ENCODE measurements at regions not wholly inside any gene's neighbourhood (a gene's known extent, or its start where the extent isn't known, plus 50 kb on each side); places are given as distances from the start of the nearest gene placed in this dataset.

DNA sequence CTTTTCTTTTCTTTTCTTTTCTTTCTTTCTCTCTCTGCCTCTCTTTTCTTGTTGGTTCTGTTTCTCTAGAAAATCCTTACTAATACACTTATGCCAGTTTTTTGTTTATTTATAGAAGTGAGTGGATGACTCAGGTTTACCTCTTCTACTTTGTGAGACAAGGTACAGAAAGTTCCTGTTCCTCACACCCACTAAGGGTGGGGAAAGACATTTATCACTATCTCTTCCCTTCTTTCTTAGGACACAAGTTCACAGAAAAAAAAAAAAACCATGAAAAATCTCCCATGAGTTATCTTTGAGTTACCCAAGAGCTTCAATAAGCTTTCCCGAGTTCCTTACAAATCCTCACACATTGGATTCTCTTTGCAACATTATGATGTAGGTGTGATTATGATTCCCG lies 60.9 kb upstream of the CD180 start:
- TF ChIP-seq, protein P1, sequence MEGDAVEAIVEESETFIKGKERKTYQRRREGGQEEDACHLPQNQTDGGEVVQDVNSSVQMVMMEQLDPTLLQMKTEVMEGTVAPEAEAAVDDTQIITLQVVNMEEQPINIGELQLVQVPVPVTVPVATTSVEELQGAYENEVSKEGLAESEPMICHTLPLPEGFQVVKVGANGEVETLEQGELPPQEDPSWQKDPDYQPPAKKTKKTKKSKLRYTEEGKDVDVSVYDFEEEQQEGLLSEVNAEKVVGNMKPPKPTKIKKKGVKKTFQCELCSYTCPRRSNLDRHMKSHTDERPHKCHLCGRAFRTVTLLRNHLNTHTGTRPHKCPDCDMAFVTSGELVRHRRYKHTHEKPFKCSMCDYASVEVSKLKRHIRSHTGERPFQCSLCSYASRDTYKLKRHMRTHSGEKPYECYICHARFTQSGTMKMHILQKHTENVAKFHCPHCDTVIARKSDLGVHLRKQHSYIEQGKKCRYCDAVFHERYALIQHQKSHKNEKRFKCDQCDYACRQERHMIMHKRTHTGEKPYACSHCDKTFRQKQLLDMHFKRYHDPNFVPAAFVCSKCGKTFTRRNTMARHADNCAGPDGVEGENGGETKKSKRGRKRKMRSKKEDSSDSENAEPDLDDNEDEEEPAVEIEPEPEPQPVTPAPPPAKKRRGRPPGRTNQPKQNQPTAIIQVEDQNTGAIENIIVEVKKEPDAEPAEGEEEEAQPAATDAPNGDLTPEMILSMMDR (IDR thresholded peaks at IDR 0.05; ENCODE audit: control extremely low read depth, extremely low read depth, low read depth, missing control alignments): no peak
- ChIA-PET CTCF (no interaction called here), POLR2A (no interaction called here)
- no peak for DNase-seq (ENCODE audit: extremely low spot score)

GRCh38 chr5:67257077-67257476 lies 60.5 kb upstream of the CD180 start:
- ChIA-PET CTCF (no interaction called here), POLR2A (no interaction called here)
- no peak for DNase-seq (ENCODE audit: extremely low spot score)
- TF ChIP-seq, protein P1 (IDR thresholded peaks at IDR 0.05; ENCODE audit: control extremely low read depth, extremely low read depth, low read depth, missing control alignments): no peak

- ChIA-PET CTCF (interaction anchor here (1.2 kb wide), 1 partner anchor 9 kb away, joined by 4 read pairs; no protein-coding TSS in a partner anchor), POLR2A (no interaction called here)
- TF ChIP-seq, protein P1 (IDR thresholded peaks at IDR 0.05; ENCODE audit: control extremely low read depth, extremely low read depth, low read depth, missing control alignments): no peak
- no peak for DNase-seq (ENCODE audit: extremely low spot score)
Observed at GRCh38 chr5:67255881-67256280, 59.3 kb upstream of the CD180 start.

GRCh38 chr5:67253911-67254310 lies 57.3 kb upstream of the CD180 start:
- TF ChIP-seq, protein P1 (IDR thresholded peaks at IDR 0.05; ENCODE audit: control extremely low read depth, extremely low read depth, low read depth, missing control alignments): no peak
- no peak for DNase-seq (ENCODE audit: extremely low spot score)
- CTCF ChIA-PET: no interaction called here
- POLR2A ChIA-PET: no interaction called here

GRCh38 chr5:67249590-67249895 lies 52.9 kb upstream of the CD180 start:
- POLR2A ChIA-PET: no interaction called here
- TF ChIP-seq, protein P1 (IDR thresholded peaks at IDR 0.05; ENCODE audit: control extremely low read depth, extremely low read depth, low read depth, missing control alignments): no peak

DNA sequence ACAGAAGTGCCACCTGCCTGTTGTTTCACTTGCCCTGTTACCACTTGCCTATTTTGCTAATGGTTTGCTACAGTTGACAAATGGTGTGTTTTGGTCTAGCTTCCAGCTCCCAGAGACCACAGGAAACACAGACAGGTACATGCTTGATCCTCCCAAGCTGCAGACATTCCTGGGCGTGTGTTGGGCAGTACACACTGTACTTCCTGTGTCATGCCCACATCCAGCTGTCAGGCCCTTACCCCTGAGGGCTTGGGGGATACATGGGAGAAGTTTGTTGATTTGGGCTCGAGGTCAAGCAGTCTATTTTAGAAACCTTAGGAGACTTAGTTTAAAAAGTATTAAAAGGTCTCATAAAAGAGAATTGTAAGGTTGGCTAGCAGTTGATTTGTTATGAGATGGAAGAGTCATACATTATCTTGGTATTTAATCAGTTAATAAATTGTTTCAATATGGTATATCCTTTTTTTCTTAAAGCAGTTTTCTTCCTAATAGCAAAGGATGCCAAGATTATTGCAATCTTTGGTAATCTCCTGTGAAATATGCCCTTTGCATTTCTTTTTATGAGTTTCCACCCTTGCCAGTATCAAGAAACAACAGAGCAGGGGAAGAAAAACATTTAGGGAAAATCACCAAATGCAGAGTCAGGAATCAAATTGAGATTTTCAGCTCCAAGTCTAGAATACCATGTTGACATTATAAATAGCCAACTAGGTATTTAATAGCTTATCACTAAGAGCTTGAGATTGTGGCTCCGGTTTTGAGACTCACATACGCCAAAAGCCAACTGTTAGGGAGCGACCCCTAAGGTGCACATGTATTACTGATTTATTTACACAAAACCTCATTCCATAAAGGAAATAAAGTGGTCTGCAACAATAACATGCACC lies 52.3 kb upstream of the CD180 start:
- DNase-seq (ENCODE audit: extremely low spot score): no peak
- CTCF ChIA-PET: interaction anchor here (3.1 kb wide), 1 partner anchor 1021 kb away, joined by 25 read pairs; no protein-coding TSS in a partner anchor
- TF ChIP-seq, protein P1 (IDR thresholded peaks at IDR 0.05; ENCODE audit: control extremely low read depth, extremely low read depth, low read depth, missing control alignments): no peak
- POLR2A ChIA-PET: no interaction called here

More at GRCh38 chr5:67249590-67249895, 52.9 kb upstream of the CD180 start:
- no peak for DNase-seq (ENCODE audit: extremely low spot score)
- CTCF ChIA-PET: no interaction called here

Data from GM10248 (cell line).